GM21717 (cell line): ENCODE measurements at regions not wholly inside any gene's neighbourhood (a gene's known extent, or its start where the extent isn't known, plus 50 kb on each side); places are given as distances from the start of the nearest gene placed in this dataset.
"Not testable (repeated sequence)": the region's sequence is repeated elsewhere in the genome, so short reads cannot be mapped to it uniquely, and the experiment has no call there.

ENCODE experiments used
- ATAC-seq: cut with Tn5 transposase; IDR thresholded peaks from one replicate; pipeline ENCODE4 v1.9.1; 2021; ENCODE audit warnings: mild to moderate bottlenecking, moderate library complexity; ENCODE audit not compliant: unreplicated experiment

DNA sequence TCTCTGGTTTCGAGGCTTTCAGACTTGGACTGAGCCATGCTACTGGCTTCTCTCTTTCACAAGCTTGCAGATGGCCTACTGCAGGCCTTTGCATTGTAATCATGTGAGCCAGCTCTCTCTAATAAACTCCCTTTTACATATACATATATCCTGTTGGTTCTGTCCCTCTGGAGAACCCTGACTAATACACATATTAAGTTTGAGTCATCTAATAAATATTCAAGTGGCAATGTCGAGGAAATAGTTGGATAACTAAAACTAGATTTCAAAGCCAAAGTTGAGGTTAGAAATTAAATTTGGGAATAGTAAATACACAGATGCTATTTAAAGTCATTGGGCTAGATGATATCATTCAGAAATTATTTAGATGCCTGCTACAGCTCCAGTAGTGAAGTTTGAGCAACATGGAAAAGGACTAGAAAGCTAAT is 1343.4 kb downstream of the GRIK2 start:
- no peak for ATAC-seq

DNA sequence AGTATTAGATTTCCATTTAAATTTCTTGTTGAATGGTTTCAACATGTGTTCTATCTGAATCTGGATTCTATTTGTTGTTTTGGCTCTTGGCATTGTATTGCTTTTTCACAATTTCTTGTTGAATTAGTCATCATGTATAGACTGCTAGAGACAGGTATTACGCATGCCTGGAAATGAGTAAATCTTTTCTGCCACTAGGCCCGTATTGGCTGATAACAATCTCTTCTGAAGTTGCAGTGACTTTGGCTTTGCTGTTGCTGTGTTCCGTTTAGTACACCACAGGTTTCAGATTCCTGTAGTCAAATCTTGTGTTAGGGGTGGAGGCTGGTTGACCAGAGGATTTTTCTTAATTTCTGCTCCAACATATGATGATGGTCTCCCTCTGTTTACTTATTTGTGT is 1339.4 kb downstream of the GRIK2 start:
- no peak for ATAC-seq

DNA sequence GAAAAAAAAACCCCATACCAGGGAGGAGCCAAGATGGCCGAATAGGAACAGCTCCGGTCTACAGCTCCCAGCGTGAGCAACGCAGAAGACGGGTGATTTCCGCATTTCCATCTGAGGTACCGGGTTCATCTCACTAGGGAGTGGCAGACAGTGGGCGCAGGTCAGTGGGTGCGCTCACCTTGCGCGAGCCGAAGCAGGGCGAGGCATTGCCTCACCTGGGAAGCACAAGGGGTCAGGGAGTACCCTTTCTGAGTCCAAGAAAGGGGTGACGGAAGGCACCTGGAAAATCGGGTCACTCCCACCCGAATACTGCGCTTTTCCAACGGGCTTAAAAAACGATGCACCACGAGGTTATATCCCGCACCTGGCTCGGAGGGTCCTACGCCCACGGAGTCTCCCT is 1328.6 kb downstream of the GRIK2 start:
- not testable (repeated sequence) for ATAC-seq

DNA sequence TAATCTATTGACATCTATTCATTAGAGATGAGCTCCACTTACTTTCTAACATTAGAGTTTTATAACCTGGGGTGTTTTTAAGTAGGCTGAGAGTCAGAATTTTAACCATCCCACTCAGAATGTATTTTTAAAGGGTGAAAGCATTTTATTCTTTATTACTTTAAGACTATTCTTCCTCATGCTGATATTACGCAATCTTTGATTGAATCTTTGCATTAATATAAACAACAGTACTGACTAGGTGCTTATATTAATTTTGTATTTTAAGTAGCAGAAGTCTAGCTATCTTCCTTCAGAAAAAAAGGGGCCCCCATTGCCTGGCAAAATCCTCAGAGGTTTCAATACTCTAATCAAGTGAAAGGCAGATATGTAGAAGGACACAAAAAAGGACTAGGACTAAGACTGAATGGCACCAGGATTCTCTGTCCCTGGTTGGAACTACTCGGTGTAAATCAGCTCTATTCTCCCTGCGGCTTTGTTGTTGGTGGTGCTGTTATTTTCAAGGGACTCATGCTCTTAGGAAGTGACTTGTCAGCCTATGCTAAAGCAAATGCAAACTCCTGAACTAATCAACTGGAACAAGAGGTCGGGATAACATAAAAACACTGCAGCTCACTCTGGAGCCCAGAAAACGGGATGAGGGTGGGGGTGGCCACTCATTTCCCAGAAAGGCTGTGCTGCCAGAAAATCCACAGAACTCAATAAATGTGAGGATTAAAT is 1324.4 kb downstream of the GRIK2 start:
- no peak for ATAC-seq

DNA sequence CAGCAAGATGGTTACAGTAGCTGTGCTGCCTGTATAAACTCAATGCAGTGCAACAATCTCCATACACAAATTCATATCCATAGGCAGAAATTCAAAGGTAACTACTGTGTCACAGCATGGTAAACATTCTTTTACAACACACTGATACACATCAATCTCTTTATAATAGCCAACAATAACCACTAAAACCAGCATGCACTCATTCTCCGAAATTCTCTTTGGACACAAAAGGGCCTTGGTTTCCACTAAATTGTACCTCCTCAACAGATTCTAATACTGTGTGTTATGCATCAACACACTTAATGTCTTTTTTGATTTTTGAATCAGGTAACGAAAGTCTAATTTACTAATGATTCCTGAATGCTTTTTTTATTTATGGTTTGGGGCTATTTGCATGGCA is 1323.7 kb downstream of the GRIK2 start:
- no peak for ATAC-seq

DNA sequence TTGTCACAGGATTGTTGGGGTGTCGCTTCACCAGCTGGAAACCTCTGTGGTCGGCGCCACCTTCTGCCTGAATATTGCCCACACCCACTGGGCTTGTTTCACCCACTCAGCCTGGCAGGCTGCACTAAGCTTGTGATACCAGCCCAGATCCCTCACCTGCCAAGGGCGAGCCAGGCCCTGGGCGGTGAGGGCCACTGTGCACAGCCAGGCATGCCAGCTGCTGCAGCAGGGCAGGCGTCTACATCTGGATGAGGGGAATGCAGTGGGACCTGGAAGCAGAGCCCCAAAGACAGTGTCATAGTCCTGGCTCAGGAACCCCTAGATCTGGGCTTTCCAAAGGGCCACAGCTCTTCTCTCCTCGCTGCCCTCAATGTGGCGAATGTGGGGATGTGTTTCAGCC is 1307.5 kb downstream of the GRIK2 start:
- no peak for ATAC-seq

DNA sequence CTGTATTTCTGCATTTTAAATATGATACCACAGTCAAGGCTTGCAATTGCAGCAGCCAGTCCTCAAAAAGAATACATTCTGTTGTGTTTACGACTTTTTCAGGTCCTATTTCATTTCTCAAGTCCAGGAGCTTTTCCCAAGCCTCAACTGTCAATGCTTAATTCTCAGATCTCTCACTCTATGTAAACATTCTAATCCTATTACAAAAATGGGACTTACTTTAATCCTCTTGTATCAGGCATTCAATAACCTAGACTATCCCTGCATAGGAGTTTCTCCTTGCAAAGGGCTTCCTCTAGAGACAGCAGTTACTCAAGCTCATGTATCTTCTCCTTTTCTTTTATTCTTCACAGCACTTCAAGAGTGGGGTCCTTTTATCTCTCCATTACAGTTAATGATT is 1293.0 kb downstream of the GRIK2 start:
- no peak for ATAC-seq

DNA sequence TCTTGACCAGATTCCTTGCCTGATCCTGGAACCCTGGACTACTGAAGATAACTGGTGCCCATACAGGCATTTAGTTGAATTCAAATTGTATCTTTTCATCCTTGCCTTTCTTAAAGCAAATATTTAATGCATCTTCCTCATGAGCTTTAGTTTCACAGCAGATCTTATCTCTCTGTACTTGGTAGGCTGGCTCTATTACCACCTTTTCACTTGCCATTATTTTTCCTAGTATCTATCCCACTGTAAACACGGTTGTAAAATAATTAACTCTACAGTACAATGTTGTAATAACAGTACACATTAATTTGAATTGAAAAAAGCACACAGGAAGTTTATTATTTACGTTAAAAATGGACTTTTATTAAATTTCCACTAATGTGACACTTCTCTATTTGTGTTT is 1286.9 kb downstream of the GRIK2 start:
- no peak for ATAC-seq

DNA sequence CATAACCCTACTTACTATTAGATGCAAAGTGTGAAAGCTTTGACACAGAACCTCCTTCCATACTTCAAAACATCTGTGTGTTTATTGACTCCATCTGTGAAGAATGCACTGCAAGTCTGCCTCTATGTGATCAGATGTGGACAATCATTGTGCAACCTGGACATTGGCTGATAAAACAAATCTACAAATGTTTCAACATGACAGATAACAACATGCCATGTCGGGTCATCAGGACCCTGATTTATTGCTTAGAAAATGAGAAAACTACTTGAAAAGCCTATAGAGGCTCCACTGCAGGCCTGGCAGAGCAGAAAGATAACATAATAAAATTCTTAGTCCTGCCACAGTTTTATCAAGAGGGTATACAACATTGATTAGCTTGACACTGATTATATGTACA is 1286.4 kb downstream of the GRIK2 start:
- ATAC-seq, result no peak

DNA sequence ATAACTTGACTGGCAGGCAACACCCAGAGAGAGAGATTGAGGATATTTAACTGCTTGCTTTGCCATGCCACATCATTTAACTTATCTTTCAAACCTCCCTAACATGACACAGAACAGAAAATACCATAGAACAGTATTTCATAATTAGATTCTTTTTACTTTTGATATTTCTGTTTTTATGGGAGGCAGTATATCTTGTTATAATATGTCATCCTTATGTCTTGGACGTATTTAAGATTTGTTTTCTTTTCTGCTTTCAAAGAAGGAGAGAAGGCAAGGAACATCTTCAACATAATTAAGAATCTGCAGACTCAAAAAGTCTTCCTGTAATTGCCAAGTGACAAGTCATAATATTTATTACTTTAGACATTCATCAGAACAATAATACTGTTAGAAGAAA is 1283.7 kb downstream of the GRIK2 start:
- ATAC-seq, result no peak

DNA sequence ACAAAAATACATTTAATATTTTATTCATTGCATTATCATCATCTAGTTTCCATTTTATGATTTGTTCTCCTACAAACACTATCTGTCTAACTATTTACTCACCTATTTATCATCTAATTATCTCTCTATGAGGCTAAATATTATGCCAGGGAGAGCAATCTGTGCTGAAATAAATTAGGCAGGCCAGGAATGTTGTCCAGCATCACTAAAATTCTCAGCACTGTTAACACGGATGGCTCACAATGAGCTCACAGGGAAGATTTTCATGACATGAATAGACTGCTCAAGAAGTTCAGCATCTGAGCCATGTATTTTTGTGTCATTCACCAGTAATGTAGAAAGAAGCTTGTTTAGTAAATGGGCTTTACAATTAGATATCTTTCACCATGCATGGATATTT is 1277.2 kb downstream of the GRIK2 start:
- ATAC-seq, result no peak

DNA sequence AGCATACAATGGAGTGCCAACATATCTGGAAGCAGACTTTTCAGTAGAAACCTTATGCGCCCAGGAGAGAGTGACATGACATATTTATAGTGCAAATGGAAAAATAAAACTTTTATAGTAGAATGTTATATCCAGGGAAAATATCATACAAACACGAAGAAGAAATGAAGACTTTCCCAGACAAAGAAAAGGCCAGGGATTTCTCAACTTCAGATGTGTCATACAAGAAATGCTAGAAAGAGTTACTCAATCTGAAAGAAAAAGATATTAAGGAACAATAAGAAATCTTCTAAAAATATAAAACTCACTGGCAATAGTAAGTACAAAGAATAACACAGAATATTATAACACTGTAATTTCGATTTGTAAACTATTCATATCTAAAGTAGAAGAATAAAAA is 1269.3 kb downstream of the GRIK2 start:
- no peak for ATAC-seq

DNA sequence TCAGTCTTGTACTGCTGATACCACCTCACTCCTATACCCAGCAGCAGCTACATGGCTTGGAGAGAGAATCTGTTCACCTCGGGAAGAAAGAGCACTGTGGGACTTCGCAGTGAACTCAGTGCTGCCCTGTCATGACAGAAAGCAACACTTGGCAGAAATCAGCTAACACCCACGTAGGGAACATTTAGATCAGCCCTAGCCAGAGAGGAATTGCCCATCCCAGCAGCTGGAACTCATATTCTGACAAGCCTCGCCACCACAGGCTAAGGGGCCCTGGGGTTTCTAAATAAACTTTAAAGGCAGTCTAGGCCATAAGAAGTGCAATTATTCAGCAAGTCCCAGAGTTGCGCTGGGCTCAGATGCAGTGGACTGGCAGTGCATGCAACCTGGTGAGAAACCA is 1266.8 kb downstream of the GRIK2 start:
- no peak for ATAC-seq

DNA sequence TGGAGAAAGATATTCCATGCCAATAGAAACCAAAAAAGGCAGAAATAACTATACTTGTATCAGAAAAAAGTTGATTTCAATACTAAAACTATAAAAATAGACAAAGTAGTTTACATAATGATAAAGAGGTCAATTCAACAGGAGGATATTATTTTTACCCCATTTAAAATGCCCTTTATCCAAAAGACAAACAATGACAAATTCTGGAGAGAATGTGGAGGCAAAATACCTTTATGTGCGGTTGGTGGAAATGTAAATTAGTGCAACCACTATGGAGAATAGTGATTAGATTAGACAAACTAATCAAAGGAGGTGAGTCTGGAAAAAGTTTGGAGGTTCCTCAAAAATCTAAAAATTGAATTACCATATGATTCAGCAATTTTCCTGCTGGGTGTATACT is 1262.3 kb downstream of the GRIK2 start:
- ATAC-seq, result no peak

DNA sequence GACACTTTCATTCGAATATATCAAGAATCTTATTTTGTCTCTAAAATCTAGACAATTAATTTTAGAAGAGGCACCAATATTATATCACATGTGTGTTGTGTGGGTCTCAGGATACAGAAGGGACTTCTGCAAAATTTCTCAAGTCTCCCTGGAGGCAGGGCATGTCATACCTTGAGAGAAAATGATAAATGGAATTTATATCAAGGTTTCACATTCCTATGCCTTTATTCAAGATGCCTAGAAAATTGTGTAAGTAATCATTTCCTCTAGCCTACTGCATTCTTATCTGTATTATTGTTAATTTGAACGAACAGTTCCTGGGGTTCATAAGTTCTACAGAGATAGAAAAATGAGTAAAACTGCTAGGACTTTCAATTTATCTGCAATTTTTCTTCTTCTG is 1247.9 kb downstream of the GRIK2 start:
- ATAC-seq, result no peak

DNA sequence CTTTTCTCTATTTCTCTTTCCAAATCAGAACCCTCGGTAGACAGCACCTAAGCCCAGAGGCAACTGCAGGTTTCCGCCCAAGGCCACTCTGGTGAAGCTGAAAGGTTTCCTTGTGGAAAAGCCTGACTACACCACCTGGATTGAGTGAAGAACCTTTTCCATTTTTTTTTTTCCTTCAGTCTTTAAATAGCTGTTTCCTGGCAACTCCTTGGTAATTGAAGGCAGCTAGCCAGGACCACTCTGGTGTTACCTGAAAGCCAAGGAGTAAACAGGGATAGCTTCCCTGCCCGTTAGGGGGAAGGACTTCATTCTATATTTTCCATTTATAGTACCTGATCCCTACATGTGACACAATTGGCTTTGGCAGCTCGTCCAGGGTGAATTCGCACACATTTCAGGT is 1238.4 kb downstream of the GRIK2 start:
- ATAC-seq, result no peak

DNA sequence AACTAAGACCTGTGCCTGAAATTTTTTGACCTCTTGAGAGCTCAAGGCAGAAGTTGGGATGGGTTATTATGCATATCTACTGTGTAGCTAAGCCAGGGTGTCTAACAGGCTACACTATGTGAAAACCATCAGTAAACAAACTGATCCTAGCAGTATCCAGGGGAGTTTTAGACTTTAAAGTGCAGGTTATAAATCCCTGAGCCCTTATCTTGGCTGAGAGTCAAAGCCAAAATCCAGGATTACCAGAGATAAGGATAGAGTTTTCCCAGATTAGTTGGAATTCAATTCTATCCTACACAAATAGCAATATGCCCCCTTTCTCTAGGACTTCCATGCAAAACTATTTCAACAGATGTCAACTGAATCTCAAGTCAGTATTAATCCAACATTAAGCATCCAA is 1229.7 kb downstream of the GRIK2 start:
- no peak for ATAC-seq

DNA sequence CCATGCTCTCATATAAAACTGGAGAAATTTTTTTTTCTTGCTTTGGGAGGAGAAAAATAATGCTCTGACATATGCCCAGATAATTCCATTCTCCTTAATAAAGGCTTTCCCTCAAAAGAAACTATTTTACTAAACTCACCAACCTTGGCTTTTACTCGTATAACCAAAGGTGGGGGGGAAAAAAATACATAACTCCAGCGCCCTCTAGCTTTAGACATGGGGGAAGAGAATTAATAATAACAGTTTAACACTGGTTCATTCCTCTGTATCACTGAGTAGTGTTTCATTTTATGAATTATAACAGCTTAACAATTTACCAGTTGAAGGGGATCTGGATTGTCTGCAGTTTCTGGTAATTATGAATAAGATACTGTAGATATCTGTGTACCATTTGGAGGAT is 1226.1 kb downstream of the GRIK2 start:
- no peak for ATAC-seq

DNA sequence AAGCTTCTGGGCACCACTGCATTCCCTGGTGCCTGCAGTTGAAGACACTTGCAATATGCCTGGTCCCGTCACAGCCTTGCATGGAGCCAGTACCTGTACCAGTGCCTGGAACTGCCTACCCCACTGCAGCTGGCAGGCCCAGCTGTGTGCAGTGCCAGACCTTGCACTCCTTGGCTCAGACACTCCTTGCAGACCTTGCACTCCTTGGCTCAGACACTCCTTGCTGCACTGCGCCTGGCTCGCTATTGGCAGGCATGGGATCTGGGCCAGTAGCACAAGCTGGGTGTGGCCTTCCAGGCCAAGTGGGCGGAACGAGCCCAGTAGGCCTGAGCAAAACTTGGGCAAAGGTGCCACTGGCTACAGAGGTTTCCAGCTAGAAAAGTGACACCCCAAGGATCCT is 1189.1 kb downstream of the GRIK2 start:
- no peak for ATAC-seq

DNA sequence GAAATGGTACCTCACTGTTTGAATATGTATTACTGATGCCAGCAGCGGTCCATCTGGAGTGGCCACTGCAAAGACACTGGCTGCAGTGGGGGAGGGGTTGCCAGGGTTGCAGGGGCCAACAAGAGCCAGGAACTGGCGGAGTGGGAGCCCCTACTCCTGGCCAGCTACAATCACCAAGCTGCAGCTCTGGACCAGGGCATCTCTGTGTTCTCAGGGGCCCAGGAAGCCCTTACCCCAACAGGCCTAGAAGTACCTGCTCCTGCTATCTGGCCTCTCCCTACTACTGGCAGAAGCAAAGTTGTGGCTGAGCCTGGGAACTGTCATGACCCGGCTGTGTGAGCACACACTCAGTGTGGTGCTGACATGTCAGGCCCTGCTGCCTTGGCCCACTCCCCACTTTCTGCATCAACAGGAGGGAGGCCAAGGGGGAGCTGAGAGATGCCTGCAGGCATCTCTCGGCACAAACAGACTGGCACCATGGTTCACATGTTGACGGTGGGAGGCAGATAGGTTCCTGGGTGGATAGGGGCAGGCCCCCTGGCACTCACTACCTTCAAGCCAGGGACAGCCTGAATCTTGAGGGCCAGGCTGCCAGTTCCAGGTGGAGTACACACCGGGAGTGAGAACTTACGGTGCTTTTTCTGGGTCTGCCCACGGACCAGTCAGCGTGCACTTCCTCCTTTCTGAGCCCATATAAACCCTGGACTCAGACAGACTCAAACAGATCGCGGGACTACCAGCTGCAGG is 1188.0 kb downstream of the GRIK2 start:
- ATAC-seq, result no peak

DNA sequence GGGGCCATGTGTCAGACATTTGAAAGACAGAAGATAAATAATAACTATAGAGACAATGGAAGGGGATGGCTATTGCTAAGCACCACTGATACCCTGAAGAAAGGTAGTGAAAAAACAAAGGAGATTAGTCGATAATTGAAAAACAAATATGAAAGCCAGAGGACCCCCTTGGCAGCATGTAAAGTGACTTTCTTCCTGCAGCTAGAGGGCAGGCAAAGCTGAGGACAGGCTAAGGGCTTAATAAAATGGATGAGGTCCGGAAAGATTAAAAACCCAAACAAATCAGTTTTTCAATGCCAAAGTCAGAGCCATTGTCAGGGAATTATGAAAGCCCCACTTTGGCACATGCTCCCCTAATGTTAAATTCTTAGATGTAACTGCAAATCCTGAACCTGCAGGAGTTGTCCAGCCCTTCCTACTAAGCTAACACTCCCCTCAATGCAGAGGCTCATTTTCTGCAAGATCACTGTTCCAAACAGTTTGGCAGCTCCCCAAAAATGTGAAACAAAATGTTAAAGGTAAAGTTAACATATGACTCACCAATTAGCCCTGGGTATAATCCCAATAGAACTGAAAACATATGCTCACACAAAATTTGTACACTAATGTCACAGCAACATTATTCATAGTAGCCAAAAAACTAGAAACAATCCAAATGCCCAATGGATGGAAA is 1177.9 kb downstream of the GRIK2 start:
- ATAC-seq, result no peak

DNA sequence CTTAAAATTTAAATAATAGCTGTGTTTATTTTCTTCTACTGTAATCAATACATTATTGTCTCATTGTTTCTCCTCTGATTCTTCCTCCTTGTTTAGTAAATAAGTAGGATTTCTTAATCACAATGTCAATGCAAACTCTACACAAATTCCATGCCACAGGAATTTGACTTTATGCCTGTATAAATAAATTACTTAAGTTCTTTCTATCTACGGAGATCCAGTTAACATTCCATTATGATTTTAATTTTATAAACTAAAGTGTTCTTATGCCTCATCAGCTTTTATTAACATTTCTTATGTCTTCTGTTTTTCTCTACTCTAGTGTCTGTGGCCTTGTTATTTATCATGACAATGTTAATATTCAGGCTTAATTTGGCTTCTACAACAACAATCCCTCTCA is 1169.2 kb downstream of the GRIK2 start:
- ATAC-seq, result no peak
